ENCODE measurements at regions not wholly inside any gene's neighbourhood (a gene's known extent, or its start where the extent isn't known, plus 50 kb on each side); places are given as distances from the start of the nearest gene placed in this dataset.

DNA sequence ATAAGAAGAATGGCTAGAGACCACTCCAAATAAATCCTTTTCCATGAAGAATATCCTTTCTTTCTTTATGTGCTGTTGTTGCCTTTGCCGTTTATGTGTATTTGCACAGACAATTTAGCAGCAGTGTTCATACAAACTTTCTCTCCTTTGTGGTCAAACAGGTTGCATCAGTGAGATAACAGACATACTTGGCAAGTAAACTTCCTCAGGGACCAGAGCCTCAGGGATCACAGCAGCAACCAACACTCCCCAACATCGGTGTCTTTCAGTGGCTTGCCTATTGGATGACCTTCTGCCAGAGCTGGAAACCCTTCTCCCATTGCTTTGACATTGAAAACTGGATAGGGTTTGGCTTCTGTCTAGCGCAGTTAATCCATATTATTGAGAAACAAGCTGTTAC is 252.2 kb downstream of the BTG1 start:
- TF ChIP-seq, protein P1, sequence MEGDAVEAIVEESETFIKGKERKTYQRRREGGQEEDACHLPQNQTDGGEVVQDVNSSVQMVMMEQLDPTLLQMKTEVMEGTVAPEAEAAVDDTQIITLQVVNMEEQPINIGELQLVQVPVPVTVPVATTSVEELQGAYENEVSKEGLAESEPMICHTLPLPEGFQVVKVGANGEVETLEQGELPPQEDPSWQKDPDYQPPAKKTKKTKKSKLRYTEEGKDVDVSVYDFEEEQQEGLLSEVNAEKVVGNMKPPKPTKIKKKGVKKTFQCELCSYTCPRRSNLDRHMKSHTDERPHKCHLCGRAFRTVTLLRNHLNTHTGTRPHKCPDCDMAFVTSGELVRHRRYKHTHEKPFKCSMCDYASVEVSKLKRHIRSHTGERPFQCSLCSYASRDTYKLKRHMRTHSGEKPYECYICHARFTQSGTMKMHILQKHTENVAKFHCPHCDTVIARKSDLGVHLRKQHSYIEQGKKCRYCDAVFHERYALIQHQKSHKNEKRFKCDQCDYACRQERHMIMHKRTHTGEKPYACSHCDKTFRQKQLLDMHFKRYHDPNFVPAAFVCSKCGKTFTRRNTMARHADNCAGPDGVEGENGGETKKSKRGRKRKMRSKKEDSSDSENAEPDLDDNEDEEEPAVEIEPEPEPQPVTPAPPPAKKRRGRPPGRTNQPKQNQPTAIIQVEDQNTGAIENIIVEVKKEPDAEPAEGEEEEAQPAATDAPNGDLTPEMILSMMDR (IDR thresholded peaks at IDR 0.05) = no peak
- TF ChIP-seq SIN3A (IDR thresholded peaks at IDR 0.05; ENCODE audit: borderline replicate concordance, insufficient read depth, low read depth, low read length) (no peak), TCF7L2 (IDR thresholded peaks at IDR 0.05; ENCODE audit: low read depth, low read length) (no peak)
